BJ (cell line): ENCODE measurements at regions not wholly inside any gene's neighbourhood (a gene's known extent, or its start where the extent isn't known, plus 50 kb on each side); places are given as distances from the start of the nearest gene placed in this dataset.
"Not testable (repeated sequence)": the region's sequence is repeated elsewhere in the genome, so short reads cannot be mapped to it uniquely, and the experiment has no call there.

Experiments
- CTCF ChIA-PET: fragments of 350-600 bp; formaldehyde crosslinking; extraction: SDS; loops from one replicate; lab custom pipeline; 2021; ENCODE audit warnings: antibody characterized with exemption, inconsistent platforms; lab: Yijun Ruan, JAX
- POLR2A ChIA-PET: fragments of 300-600 bp; sonication (Branson Sonifier 250); formaldehyde crosslinking; extraction: SDS; loops from one replicate; lab custom pipeline; 2021; ENCODE audit warnings: antibody characterized with exemption; lab: Charles Lee
- DNase-seq: peaks from one replicate; pipeline ENCODE4 v3.0.0-alpha.2; 2011; ENCODE audit warnings: low read depth
- H3K27me3 ChIP-seq: 2 replicates; pipeline ENCODE4 v1.6.0; 2011; ENCODE audit warnings: low read length; ENCODE audit not compliant: control insufficient read depth, insufficient read depth
- H3K36me3 ChIP-seq: 2 replicates; pipeline ENCODE4 v1.5.1; 2011; ENCODE audit warnings: low read length; ENCODE audit not compliant: control insufficient read depth, insufficient read depth
- H3K4me3 ChIP-seq: 2 replicates; pipeline ENCODE4 v1.5.1; 2011; ENCODE audit warnings: low read depth, mild to moderate bottlenecking, control low read depth, low read length
- TF ChIP-seq, protein P1 (sequence below): IDR thresholded peaks from 2 replicates; pipeline ENCODE4 v1.5.1; 2011; ENCODE audit warnings: low read depth, mild to moderate bottlenecking, control low read depth, inconsistent platforms, low read length, moderate library complexity; ENCODE audit not compliant: insufficient read depth

GRCh38 chr1:114032271-114033215 is 53.3 kb downstream of the OLFML3 start:
- peak; percentile 18 for DNase-seq
- ChIA-PET POLR2A (no interaction called here), CTCF (interaction anchor here (0.6 to 2.0 kb wide), 9 partner anchors 9 to 612 kb away, joined by 3 to 7 read pairs (median 5); no protein-coding TSS in a partner anchor)
- Histone ChIP-seq H3K27me3 (no peaks in the 10 kb centered on the region), H3K36me3 (no peaks in the 10 kb centered on the region), H3K4me3 (no peak overlapping the region)
- TF ChIP-seq, protein P1, sequence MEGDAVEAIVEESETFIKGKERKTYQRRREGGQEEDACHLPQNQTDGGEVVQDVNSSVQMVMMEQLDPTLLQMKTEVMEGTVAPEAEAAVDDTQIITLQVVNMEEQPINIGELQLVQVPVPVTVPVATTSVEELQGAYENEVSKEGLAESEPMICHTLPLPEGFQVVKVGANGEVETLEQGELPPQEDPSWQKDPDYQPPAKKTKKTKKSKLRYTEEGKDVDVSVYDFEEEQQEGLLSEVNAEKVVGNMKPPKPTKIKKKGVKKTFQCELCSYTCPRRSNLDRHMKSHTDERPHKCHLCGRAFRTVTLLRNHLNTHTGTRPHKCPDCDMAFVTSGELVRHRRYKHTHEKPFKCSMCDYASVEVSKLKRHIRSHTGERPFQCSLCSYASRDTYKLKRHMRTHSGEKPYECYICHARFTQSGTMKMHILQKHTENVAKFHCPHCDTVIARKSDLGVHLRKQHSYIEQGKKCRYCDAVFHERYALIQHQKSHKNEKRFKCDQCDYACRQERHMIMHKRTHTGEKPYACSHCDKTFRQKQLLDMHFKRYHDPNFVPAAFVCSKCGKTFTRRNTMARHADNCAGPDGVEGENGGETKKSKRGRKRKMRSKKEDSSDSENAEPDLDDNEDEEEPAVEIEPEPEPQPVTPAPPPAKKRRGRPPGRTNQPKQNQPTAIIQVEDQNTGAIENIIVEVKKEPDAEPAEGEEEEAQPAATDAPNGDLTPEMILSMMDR, result no peak

DNA sequence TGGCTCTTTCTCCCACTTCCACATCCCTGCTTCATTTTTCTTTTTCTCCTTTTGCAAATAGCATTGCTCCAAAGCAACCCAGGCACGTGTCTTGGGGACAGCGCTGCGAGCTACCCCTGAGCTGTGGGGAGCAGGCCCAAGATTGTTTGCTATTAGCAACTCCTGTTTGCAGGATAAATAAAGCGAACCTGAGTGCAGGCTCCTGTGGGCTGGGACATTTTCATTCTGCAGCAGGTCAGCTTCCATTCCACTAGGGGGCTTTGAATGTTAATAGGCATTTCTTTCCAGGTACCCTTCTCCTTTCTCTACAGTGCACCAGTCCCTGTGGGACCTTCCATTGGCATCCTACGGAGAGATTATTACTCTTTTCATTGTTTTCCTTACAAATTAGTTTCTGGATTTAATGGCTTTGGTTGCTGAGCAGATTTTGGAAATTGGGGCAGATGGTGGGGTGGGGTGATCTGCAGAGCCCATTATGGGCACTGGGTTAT is 54.0 kb downstream of the OLFML3 start:
- no peaks in the 10 kb centered on the region for H3K27me3 ChIP-seq
- H3K36me3 ChIP-seq, result no peaks in the 10 kb centered on the region
- ChIA-PET POLR2A (no interaction called here), CTCF (interaction anchor here (0.6 to 2.0 kb wide), 9 partner anchors 10 to 613 kb away, joined by 3 to 7 read pairs (median 5); no protein-coding TSS in a partner anchor)
- no peak for DNase-seq
- no peak overlapping the region for H3K4me3 ChIP-seq
- TF ChIP-seq, protein P1, result peak; percentile 51

GRCh38 chr1:114033961-114034360 is 54.7 kb downstream of the OLFML3 start:
- H3K36me3 ChIP-seq, result no peaks in the 10 kb centered on the region
- ChIA-PET POLR2A (no interaction called here), CTCF (interaction anchor here (0.5 to 2.0 kb wide), 6 partner anchors 14 to 313 kb away, joined by 3 to 7 read pairs (median 6); no protein-coding TSS in a partner anchor)
- no peaks in the 10 kb centered on the region for H3K27me3 ChIP-seq
- no peak overlapping the region for H3K4me3 ChIP-seq
- DNase-seq, result no peak
- TF ChIP-seq, protein P1, result no peak

GRCh38 chr1:114034567-114035303 is 55.5 kb downstream of the OLFML3 start:
- TF ChIP-seq, protein P1, result no peak
- DNase-seq, result no peak
- Histone ChIP-seq H3K36me3 (no peaks in the 10 kb centered on the region), H3K4me3 (no peak overlapping the region), H3K27me3 (no peaks in the 10 kb centered on the region)
- ChIA-PET CTCF (no interaction called here), POLR2A (no interaction called here)

- H3K27me3 ChIP-seq, result no peaks in the 10 kb centered on the region
- H3K36me3 ChIP-seq, result no peaks in the 10 kb centered on the region
- CTCF ChIA-PET, result no interaction called here
- POLR2A ChIA-PET, result no interaction called here
- no peak for DNase-seq
- no peak overlapping the region for H3K4me3 ChIP-seq
- TF ChIP-seq, protein P1, result no peak
Measured at GRCh38 chr1:114035304-114035700, 56.0 kb downstream of the OLFML3 start.

DNA sequence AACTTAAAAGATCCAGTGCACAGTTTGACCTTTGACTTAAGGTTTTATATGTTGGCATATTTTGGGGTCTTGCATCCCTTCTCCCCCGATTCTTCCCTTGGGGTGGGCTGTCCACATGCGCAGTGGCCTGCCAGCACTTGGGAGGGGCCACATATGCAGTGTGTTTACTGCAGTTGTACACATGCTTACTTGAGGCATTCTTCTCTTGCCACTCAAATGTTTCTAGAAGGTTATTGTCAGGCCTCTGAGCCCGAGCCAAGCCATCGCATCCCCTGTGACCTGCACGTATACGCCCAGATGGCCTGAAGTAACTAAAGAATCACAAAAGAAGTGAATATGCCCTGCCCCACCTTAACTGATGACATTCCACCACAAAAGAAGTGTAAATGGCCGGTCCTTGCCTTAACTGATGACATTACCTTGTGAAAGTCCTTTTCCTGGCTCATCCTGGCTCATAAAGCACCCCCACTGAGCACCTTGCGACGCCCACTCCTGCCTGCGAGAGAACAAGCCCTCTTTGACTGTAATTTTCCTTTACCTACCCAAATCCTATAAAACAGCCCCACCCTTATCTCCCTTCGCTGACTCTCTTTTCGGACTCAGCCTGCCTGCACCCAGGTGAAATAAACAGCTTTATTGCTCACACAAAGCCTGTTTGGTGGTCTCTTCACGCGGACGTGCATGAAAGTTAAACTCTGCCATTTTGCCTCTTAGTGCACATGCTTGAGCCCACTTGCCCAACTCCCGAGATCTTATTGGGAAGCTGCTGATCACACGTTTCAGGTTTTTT is 57.8 kb downstream of the OLFML3 start:
- H3K27me3 ChIP-seq, H3K4me3 ChIP-seq, DNase-seq, CTCF ChIA-PET, H3K36me3 ChIP-seq, POLR2A ChIA-PET: not testable (repeated sequence)
